Calu3 (cell line): ENCODE measurements at regions not wholly inside any gene's neighbourhood (a gene's known extent, or its start where the extent isn't known, plus 50 kb on each side); places are given as distances from the start of the nearest gene placed in this dataset.
"Not testable (repeated sequence)": the region's sequence is repeated elsewhere in the genome, so short reads cannot be mapped to it uniquely, and the experiment has no call there.

Experiments used
- BruUV-seq: library from RNA; stranded (reverse); fragments of 400-500 nt; replicated peaks from 2 replicates; lab custom pipeline; 2021; lab: Mats Ljungman, UMichigan
- CTCF ChIA-PET: fragments of 300-600 bp; sonication (Branson Sonifier 250); formaldehyde crosslinking; loops from one replicate; lab custom pipeline; 2022; ENCODE audit warnings: antibody characterized with exemption; lab: Charles Lee
- DNase-seq: peaks from one replicate; pipeline ENCODE4 v3.0.0; 2022
- H3K27ac Mint-ChIP-seq: one replicate; pipeline ENCODE4 v1.8.0; 2022; ENCODE audit warnings: mixed read lengths; ENCODE audit not compliant: unreplicated experiment
- H3K27me3 Mint-ChIP-seq: one replicate; pipeline ENCODE4 v1.8.0; 2022; ENCODE audit warnings: mixed read lengths; ENCODE audit not compliant: unreplicated experiment
- H3K36me3 Mint-ChIP-seq: one replicate; pipeline ENCODE4 v1.8.0; 2022; ENCODE audit warnings: mild to moderate bottlenecking, moderate library complexity, mixed read lengths; ENCODE audit not compliant: insufficient read depth, unreplicated experiment
- H3K4me1 Mint-ChIP-seq: one replicate; pipeline ENCODE4 v1.8.0; 2022; ENCODE audit warnings: mild to moderate bottlenecking, low read depth, mixed read lengths; ENCODE audit not compliant: unreplicated experiment
- H3K4me3 Mint-ChIP-seq: one replicate; pipeline ENCODE4 v1.8.0; 2022; ENCODE audit warnings: mild to moderate bottlenecking, low read depth, moderate library complexity, mixed read lengths; ENCODE audit not compliant: unreplicated experiment
- H3K9me3 Mint-ChIP-seq: one replicate; pipeline ENCODE4 v1.8.0; 2022; ENCODE audit warnings: low read depth, mixed read lengths; ENCODE audit not compliant: unreplicated experiment
- intact Hi-C: fragments of 100-400 bp; cut with micrococcal nuclease; formaldehyde crosslinking; loops from one replicate; pipeline ENCODE4 v1.10.0; 2022; ENCODE audit not compliant: unreplicated experiment
- TF ChIP-seq, protein P1 (sequence below): fragments of 200-600 bp; IDR thresholded peaks from one replicate; pipeline ENCODE4 v1.8.0; 2022; ENCODE audit warnings: antibody characterized with exemption; ENCODE audit not compliant: unreplicated experiment

DNA sequence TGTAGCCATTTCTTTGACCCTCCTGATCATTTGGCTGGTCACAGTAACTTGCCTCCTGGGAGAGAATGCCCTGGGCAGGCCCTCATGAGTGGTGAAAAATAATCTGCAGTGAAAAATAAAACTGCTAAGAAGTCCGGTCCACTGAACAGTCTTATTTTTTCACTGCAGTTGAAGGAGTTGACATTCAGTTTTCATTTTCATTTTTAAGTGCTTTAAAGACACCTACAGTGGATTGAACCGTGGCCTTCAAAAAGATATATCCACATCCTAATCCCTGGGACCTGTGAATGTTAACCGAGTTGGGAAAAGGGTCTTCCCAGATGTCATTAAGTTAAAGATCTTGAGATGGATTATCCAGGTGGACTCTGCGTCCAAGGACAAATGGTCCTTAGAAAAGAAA lies 153.6 kb upstream of the GRK3 start:
- no peak for DNase-seq
- CTCF ChIA-PET, result no interaction called here
- TF ChIP-seq, protein P1, sequence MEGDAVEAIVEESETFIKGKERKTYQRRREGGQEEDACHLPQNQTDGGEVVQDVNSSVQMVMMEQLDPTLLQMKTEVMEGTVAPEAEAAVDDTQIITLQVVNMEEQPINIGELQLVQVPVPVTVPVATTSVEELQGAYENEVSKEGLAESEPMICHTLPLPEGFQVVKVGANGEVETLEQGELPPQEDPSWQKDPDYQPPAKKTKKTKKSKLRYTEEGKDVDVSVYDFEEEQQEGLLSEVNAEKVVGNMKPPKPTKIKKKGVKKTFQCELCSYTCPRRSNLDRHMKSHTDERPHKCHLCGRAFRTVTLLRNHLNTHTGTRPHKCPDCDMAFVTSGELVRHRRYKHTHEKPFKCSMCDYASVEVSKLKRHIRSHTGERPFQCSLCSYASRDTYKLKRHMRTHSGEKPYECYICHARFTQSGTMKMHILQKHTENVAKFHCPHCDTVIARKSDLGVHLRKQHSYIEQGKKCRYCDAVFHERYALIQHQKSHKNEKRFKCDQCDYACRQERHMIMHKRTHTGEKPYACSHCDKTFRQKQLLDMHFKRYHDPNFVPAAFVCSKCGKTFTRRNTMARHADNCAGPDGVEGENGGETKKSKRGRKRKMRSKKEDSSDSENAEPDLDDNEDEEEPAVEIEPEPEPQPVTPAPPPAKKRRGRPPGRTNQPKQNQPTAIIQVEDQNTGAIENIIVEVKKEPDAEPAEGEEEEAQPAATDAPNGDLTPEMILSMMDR, result no peak
- intact Hi-C loops, result no loop called here
- Mint-ChIP-seq H3K9me3 (peaks cover 2% of the 10 kb centered on the region), H3K27ac (no peak overlapping the region), H3K36me3 (peaks cover 2% of the 10 kb centered on the region), H3K4me1 (no peaks in the 10 kb centered on the region), H3K27me3 (peaks cover 51% of the 10 kb centered on the region), H3K4me3 (no peak overlapping the region)
- no TSS peak for BruUV-seq

- Mint-ChIP-seq H3K27ac (no peak overlapping the region), H3K9me3 (peaks cover 2% of the 10 kb centered on the region), H3K27me3 (peaks cover 69% of the 10 kb centered on the region), H3K4me1 (peaks cover under 1% of the 10 kb centered on the region), H3K4me3 (no peak overlapping the region), H3K36me3 (no peaks in the 10 kb centered on the region)
- BruUV-seq, result no TSS peak
- DNase-seq, result no peak
- TF ChIP-seq, protein P1, result no peak
- CTCF ChIA-PET, result no interaction called here
- intact Hi-C loops, result no loop called here
These were observed 150.9 kb upstream of the GRK3 start for GRCh38 chr22:25413620-25414019.

DNA sequence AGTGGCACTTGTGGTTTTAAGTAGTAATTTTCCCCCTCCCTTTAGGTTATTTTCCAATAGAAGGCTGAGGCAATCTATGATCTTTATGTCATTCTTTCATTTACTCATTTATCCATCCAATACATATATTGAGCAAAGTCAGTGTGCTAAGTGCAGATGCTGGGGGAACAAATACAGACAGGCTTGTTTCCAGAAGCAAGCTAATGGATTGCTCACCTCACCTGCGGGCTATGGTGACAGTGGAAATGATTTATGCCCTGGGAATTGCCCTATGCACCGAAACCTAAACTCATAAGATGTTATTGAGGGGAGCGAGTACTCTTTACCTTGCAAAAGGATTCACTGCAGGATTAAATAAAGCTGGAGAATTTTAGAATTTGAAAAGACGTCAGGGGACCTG lies 148.7 kb upstream of the GRK3 start:
- H3K27me3 Mint-ChIP-seq, result peaks cover 90% of the 10 kb centered on the region
- CTCF ChIA-PET, result not testable (repeated sequence)

GRCh38 chr22:25417826-25418225 lies 146.6 kb upstream of the GRK3 start:
- H3K36me3 Mint-ChIP-seq, BruUV-seq, H3K4me3 Mint-ChIP-seq, DNase-seq, H3K27ac Mint-ChIP-seq, intact Hi-C loops, H3K9me3 Mint-ChIP-seq: not testable (repeated sequence)
- Mint-ChIP-seq H3K4me1 (peaks cover 28% of the 10 kb centered on the region), H3K27me3 (peaks cover 98% of the 10 kb centered on the region)
- CTCF ChIA-PET, result interaction anchor here (0.7 kb wide), 1 partner anchor 275 kb away, joined by 5 read pairs; no protein-coding TSS in a partner anchor

More for the DNA sequence above, 148.7 kb upstream of the GRK3 start:
- H3K36me3 Mint-ChIP-seq, H3K4me3 Mint-ChIP-seq, H3K9me3 Mint-ChIP-seq, BruUV-seq, DNase-seq, H3K27ac Mint-ChIP-seq, intact Hi-C loops: not testable (repeated sequence)
- H3K4me1 Mint-ChIP-seq, result peaks cover 19% of the 10 kb centered on the region

GRCh38 chr22:25419247-25420113 lies 145.0 kb upstream of the GRK3 start:
- H3K4me1 Mint-ChIP-seq, result peaks cover 28% of the 10 kb centered on the region
- H3K27ac Mint-ChIP-seq, result no peak overlapping the region
- TF ChIP-seq, protein P1, result no peak
- H3K4me3 Mint-ChIP-seq, result peak overlapping the region; percentile 23
- H3K27me3 Mint-ChIP-seq, result peaks cover 86% of the 10 kb centered on the region
- no peak for DNase-seq
- intact Hi-C loops, result no loop called here
- no TSS peak for BruUV-seq
- H3K36me3 Mint-ChIP-seq, result no peaks in the 10 kb centered on the region
- CTCF ChIA-PET, result interaction anchor here (0.6 kb wide), 1 partner anchor 290 kb away, joined by 3 read pairs; no protein-coding TSS in a partner anchor
- H3K9me3 Mint-ChIP-seq, result no peaks in the 10 kb centered on the region

- H3K9me3 Mint-ChIP-seq, H3K36me3 Mint-ChIP-seq, CTCF ChIA-PET, DNase-seq, BruUV-seq, H3K27ac Mint-ChIP-seq, intact Hi-C loops: not testable (repeated sequence)
- peaks cover 28% of the 10 kb centered on the region for H3K4me1 Mint-ChIP-seq
- peak overlapping the region; percentile 23 for H3K4me3 Mint-ChIP-seq
- H3K27me3 Mint-ChIP-seq, result peaks cover 80% of the 10 kb centered on the region
These were observed 144.4 kb upstream of the GRK3 start for GRCh38 chr22:25420114-25420441.
